ENCODE measurements at regions not wholly inside any gene's neighbourhood (a gene's known extent, or its start where the extent isn't known, plus 50 kb on each side); places are given as distances from the start of the nearest gene placed in this dataset.

- no peak for DNase-seq (ENCODE audit: low spot score)
Observed at GRCh38 chr18:78697446-78697845, 282.2 kb upstream of the SALL3 start.

GRCh38 chr18:78698914-78699313, 280.7 kb upstream of the SALL3 start:
- no peak for DNase-seq (ENCODE audit: low spot score)

- DNase-seq (ENCODE audit: low spot score), result no peak
Observed at GRCh38 chr18:78699499-78699898, 280.1 kb upstream of the SALL3 start.

- no peak for DNase-seq (ENCODE audit: low spot score)
Observed at GRCh38 chr18:78701771-78702396, 277.7 kb upstream of the SALL3 start.

- DNase-seq (ENCODE audit: low spot score), result no peak
Observed at GRCh38 chr18:78703291-78703690, 276.3 kb upstream of the SALL3 start.

- DNase-seq (ENCODE audit: low spot score), result no peak
Observed at GRCh38 chr18:78704971-78705461, 274.6 kb upstream of the SALL3 start.

- no peak for DNase-seq (ENCODE audit: low spot score)
Observed at GRCh38 chr18:78709261-78709809, 270.3 kb upstream of the SALL3 start.

- no peak for DNase-seq (ENCODE audit: low spot score)
Observed at GRCh38 chr18:78711316-78711715, 268.3 kb upstream of the SALL3 start.

GRCh38 chr18:78711971-78712370, 267.6 kb upstream of the SALL3 start:
- no peak for DNase-seq (ENCODE audit: low spot score)

GRCh38 chr18:78713069-78713468, 266.5 kb upstream of the SALL3 start:
- DNase-seq (ENCODE audit: low spot score), result no peak

- DNase-seq (ENCODE audit: low spot score), result no peak
Observed at GRCh38 chr18:78713726-78714125, 265.9 kb upstream of the SALL3 start.

GRCh38 chr18:78716022-78716421, 263.6 kb upstream of the SALL3 start:
- no peak for DNase-seq (ENCODE audit: low spot score)

- DNase-seq (ENCODE audit: low spot score), result no peak
Observed at GRCh38 chr18:78716581-78716980, 263.0 kb upstream of the SALL3 start.

GRCh38 chr18:78717051-78717765, 262.4 kb upstream of the SALL3 start:
- no peak for DNase-seq (ENCODE audit: low spot score)

GRCh38 chr18:78717766-78718150, 261.9 kb upstream of the SALL3 start:
- DNase-seq (ENCODE audit: low spot score), result no peak

- DNase-seq (ENCODE audit: low spot score), result no peak
Observed at GRCh38 chr18:78719821-78720220, 259.8 kb upstream of the SALL3 start.

- no peak for DNase-seq (ENCODE audit: low spot score)
Observed at GRCh38 chr18:78720456-78721237, 259.0 kb upstream of the SALL3 start.

- DNase-seq (ENCODE audit: low spot score), result no peak
Observed at GRCh38 chr18:78721238-78721875, 258.3 kb upstream of the SALL3 start.

- DNase-seq (ENCODE audit: low spot score), result no peak
Observed at GRCh38 chr18:78721981-78722380, 257.6 kb upstream of the SALL3 start.

- DNase-seq (ENCODE audit: low spot score), result no peak
Observed at GRCh38 chr18:78722386-78722785, 257.2 kb upstream of the SALL3 start.

GRCh38 chr18:78722929-78723710, 256.5 kb upstream of the SALL3 start:
- no peak for DNase-seq (ENCODE audit: low spot score)

Data from H4 (cell line).